ENCODE measurements at regions not wholly inside any gene's neighbourhood (a gene's known extent, or its start where the extent isn't known, plus 50 kb on each side); places are given as distances from the start of the nearest gene placed in this dataset.
A peak's percentile ranks its signal among the peaks of the same experiment; 100 is the strongest.

- Histone ChIP-seq H3K27me3 (ENCODE audit: low read length) (no peaks in the 10 kb centered on the region), H2AFZ (ENCODE audit: low read length) (no peak overlapping the region), H3K27ac (ENCODE audit: low read length) (no peak overlapping the region), H3K4me3 (ENCODE audit: low read length) (no peak overlapping the region), H3K79me2 (ENCODE audit: low read length) (no peaks in the 10 kb centered on the region), H3K9me3 (ENCODE audit: low read length) (no peaks in the 10 kb centered on the region), H3K4me1 (ENCODE audit: low read length) (peaks cover 19% of the 10 kb centered on the region), H4K20me1 (ENCODE audit: insufficient read depth, low read depth, low read length) (no peaks in the 10 kb centered on the region), H3K36me3 (ENCODE audit: insufficient read depth, low read length) (no peaks in the 10 kb centered on the region), H3K9ac (ENCODE audit: low read length) (no peak overlapping the region), H3K4me2 (ENCODE audit: low read depth, low read length, poor library complexity, severe bottlenecking) (no peak overlapping the region), H3K9me2 (replicated peaks; ENCODE audit: insufficient read depth, low read length) (no peaks in the 10 kb centered on the region)
- no peak for DNase-seq
Measured at GRCh38 chr4:169821402-169821801, 63.7 kb upstream of the HPF1 start.

- Histone ChIP-seq H3K36me3 (ENCODE audit: insufficient read depth, low read length) (no peaks in the 10 kb centered on the region), H3K9me2 (replicated peaks; ENCODE audit: insufficient read depth, low read length) (no peaks in the 10 kb centered on the region), H2AFZ (ENCODE audit: low read length) (peak overlapping the region; percentile 21; the same call in 1 of the 2 replicates), H3K4me3 (ENCODE audit: low read length) (peak overlapping the region; percentile 32; the same call in 1 of the 2 replicates), H3K4me2 (ENCODE audit: low read depth, low read length, poor library complexity, severe bottlenecking) (peak overlapping the region; percentile 44), H3K9me3 (ENCODE audit: low read length) (no peaks in the 10 kb centered on the region), H3K9ac (ENCODE audit: low read length) (no peak overlapping the region), H3K27ac (ENCODE audit: low read length) (no peak overlapping the region), H4K20me1 (ENCODE audit: insufficient read depth, low read depth, low read length) (no peaks in the 10 kb centered on the region), H3K79me2 (ENCODE audit: low read length) (no peaks in the 10 kb centered on the region), H3K27me3 (ENCODE audit: low read length) (no peaks in the 10 kb centered on the region), H3K4me1 (ENCODE audit: low read length) (peaks cover 19% of the 10 kb centered on the region)
- DNase-seq = peak; percentile 63
Measured at GRCh38 chr4:169818063-169818679, 60.4 kb upstream of the HPF1 start.

GRCh38 chr4:169815606-169816005, 57.9 kb upstream of the HPF1 start:
- Histone ChIP-seq H3K4me3 (ENCODE audit: low read length) (no peak overlapping the region), H3K27me3 (ENCODE audit: low read length) (no peaks in the 10 kb centered on the region), H3K79me2 (ENCODE audit: low read length) (no peaks in the 10 kb centered on the region), H3K9ac (ENCODE audit: low read length) (no peak overlapping the region), H3K9me2 (replicated peaks; ENCODE audit: insufficient read depth, low read length) (no peaks in the 10 kb centered on the region), H4K20me1 (ENCODE audit: insufficient read depth, low read depth, low read length) (no peaks in the 10 kb centered on the region), H2AFZ (ENCODE audit: low read length) (no peak overlapping the region), H3K4me2 (ENCODE audit: low read depth, low read length, poor library complexity, severe bottlenecking) (no peak overlapping the region), H3K36me3 (ENCODE audit: insufficient read depth, low read length) (no peaks in the 10 kb centered on the region), H3K4me1 (ENCODE audit: low read length) (peaks cover 19% of the 10 kb centered on the region), H3K27ac (ENCODE audit: low read length) (no peak overlapping the region), H3K9me3 (ENCODE audit: low read length) (no peaks in the 10 kb centered on the region)
- no peak for DNase-seq

DNA sequence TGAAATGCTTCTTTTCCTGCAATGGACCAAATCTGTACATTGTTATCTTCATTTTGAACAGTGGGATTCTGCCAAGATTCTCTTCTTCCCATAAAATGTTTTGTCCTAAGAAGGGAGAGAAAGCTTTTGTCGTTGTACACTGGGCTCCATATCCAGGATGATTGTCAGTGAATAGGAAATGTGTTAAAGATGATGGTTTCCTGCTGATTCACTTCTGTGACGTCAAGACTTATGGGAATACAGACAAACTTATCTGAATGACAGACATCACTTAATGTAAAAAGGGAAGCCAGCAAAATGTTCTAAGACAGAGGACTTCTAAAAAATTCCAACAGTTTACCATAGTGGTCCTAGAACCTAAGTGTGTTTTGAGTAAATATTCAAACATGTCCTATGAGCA, 53.7 kb upstream of the HPF1 start:
- H2AFZ ChIP-seq (ENCODE audit: low read length) = no peak overlapping the region
- no peaks in the 10 kb centered on the region for H3K79me2 ChIP-seq (ENCODE audit: low read length)
- H3K9ac ChIP-seq (ENCODE audit: low read length) = no peak overlapping the region
- H3K4me1 ChIP-seq (ENCODE audit: low read length) = no peaks in the 10 kb centered on the region
- H3K9me2 ChIP-seq (replicated peaks; ENCODE audit: insufficient read depth, low read length) = no peaks in the 10 kb centered on the region
- H3K27me3 ChIP-seq (ENCODE audit: low read length) = no peaks in the 10 kb centered on the region
- H3K4me3 ChIP-seq (ENCODE audit: low read length) = no peak overlapping the region
- no peaks in the 10 kb centered on the region for H3K9me3 ChIP-seq (ENCODE audit: low read length)
- no peaks in the 10 kb centered on the region for H4K20me1 ChIP-seq (ENCODE audit: insufficient read depth, low read depth, low read length)
- H3K36me3 ChIP-seq (ENCODE audit: insufficient read depth, low read length) = no peaks in the 10 kb centered on the region
- H3K27ac ChIP-seq (ENCODE audit: low read length) = no peak overlapping the region
- DNase-seq = no peak
- H3K4me2 ChIP-seq (ENCODE audit: low read depth, low read length, poor library complexity, severe bottlenecking) = no peak overlapping the region

- no peak overlapping the region for H3K4me3 ChIP-seq (ENCODE audit: low read length)
- no peak overlapping the region for H3K9ac ChIP-seq (ENCODE audit: low read length)
- no peaks in the 10 kb centered on the region for H3K9me2 ChIP-seq (replicated peaks; ENCODE audit: insufficient read depth, low read length)
- H3K4me1 ChIP-seq (ENCODE audit: low read length) = no peaks in the 10 kb centered on the region
- H4K20me1 ChIP-seq (ENCODE audit: insufficient read depth, low read depth, low read length) = no peaks in the 10 kb centered on the region
- H3K79me2 ChIP-seq (ENCODE audit: low read length) = no peaks in the 10 kb centered on the region
- no peaks in the 10 kb centered on the region for H3K27me3 ChIP-seq (ENCODE audit: low read length)
- H3K27ac ChIP-seq (ENCODE audit: low read length) = no peak overlapping the region
- H2AFZ ChIP-seq (ENCODE audit: low read length) = no peak overlapping the region
- no peak overlapping the region for H3K4me2 ChIP-seq (ENCODE audit: low read depth, low read length, poor library complexity, severe bottlenecking)
- peak; percentile 76 for DNase-seq
- no peaks in the 10 kb centered on the region for H3K9me3 ChIP-seq (ENCODE audit: low read length)
- no peaks in the 10 kb centered on the region for H3K36me3 ChIP-seq (ENCODE audit: insufficient read depth, low read length)
Measured at GRCh38 chr4:169810325-169811323, 52.9 kb upstream of the HPF1 start.

- no peaks in the 10 kb centered on the region for H3K36me3 ChIP-seq (ENCODE audit: insufficient read depth, low read length)
- no peak overlapping the region for H3K4me2 ChIP-seq (ENCODE audit: low read depth, low read length, poor library complexity, severe bottlenecking)
- no peak for DNase-seq
- H3K9me3 ChIP-seq (ENCODE audit: low read length) = no peaks in the 10 kb centered on the region
- no peak overlapping the region for H2AFZ ChIP-seq (ENCODE audit: low read length)
- H3K79me2 ChIP-seq (ENCODE audit: low read length) = no peaks in the 10 kb centered on the region
- no peaks in the 10 kb centered on the region for H3K9me2 ChIP-seq (replicated peaks; ENCODE audit: insufficient read depth, low read length)
- H3K27ac ChIP-seq (ENCODE audit: low read length) = no peak overlapping the region
- H3K4me3 ChIP-seq (ENCODE audit: low read length) = no peak overlapping the region
- H4K20me1 ChIP-seq (ENCODE audit: insufficient read depth, low read depth, low read length) = no peaks in the 10 kb centered on the region
- no peaks in the 10 kb centered on the region for H3K27me3 ChIP-seq (ENCODE audit: low read length)
- H3K9ac ChIP-seq (ENCODE audit: low read length) = no peak overlapping the region
- no peaks in the 10 kb centered on the region for H3K4me1 ChIP-seq (ENCODE audit: low read length)
Measured at GRCh38 chr4:169807934-169808509, 50.3 kb upstream of the HPF1 start.
